Adipocyte (in vitro differentiated cells): ENCODE measurements at regions not wholly inside any gene's neighbourhood (a gene's known extent, or its start where the extent isn't known, plus 50 kb on each side); places are given as distances from the start of the nearest gene placed in this dataset.

ENCODE experiments used
- DNase-seq: peaks from one replicate; pipeline ENCODE4 v3.0.0-alpha.2; 2015; ENCODE audit warnings: low read depth
- H3K27me3 ChIP-seq: replicated peaks from 2 replicates; pipeline ENCODE4 v1.7.0; 2013; ENCODE audit warnings: mild to moderate bottlenecking, low read length, moderate library complexity; ENCODE audit not compliant: control insufficient read depth, insufficient read depth
- H3K36me3 ChIP-seq: 2 replicates; pipeline ENCODE4 v1.7.0; 2013; ENCODE audit warnings: low read length, mild to moderate bottlenecking, moderate library complexity; ENCODE audit not compliant: control insufficient read depth, insufficient read depth, severe bottlenecking
- H3K4me1 ChIP-seq: 2 replicates; pipeline ENCODE4 v1.7.0; 2013; ENCODE audit warnings: mild to moderate bottlenecking, low read length, moderate library complexity; ENCODE audit not compliant: control insufficient read depth, insufficient read depth
- H3K4me3 ChIP-seq: 2 replicates; pipeline ENCODE4 v1.7.0; 2013; ENCODE audit warnings: mild to moderate bottlenecking, low read length, moderate library complexity
- H3K9ac ChIP-seq: 2 replicates; pipeline ENCODE4 v1.7.0; 2013; ENCODE audit warnings: mild to moderate bottlenecking, low read length, moderate library complexity
- H3K9me3 ChIP-seq: 2 replicates; pipeline ENCODE4 v1.7.0; 2013; ENCODE audit warnings: mild to moderate bottlenecking, low read length, moderate library complexity; ENCODE audit not compliant: control insufficient read depth

DNA sequence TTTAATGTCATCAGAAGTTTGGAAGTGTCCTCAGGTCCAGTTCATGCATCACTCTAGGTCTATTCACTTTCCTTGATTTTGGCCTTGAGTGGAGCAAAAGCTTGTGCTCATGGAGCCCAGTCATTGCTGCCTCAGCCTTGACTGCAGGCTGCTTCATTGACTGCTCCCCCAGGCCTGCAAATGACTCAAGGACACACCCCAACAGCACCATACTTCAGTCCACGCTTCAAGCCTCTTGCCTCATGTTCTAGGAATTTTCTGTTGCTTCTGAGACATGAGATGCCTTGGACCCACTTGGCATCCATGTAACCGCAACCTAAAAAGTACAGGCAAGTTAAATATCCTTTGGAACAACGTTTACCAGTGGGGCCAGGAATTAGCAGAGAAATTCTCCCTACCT lies 193.7 kb downstream of the PIK3R1 start:
- peak overlapping the region; percentile 8 for H3K4me3 ChIP-seq
- H3K36me3 ChIP-seq: no peaks in the 10 kb centered on the region
- H3K9me3 ChIP-seq: no peaks in the 10 kb centered on the region
- peak; percentile 63 for DNase-seq
- H3K27me3 ChIP-seq: no peaks in the 10 kb centered on the region
- H3K9ac ChIP-seq: no peak overlapping the region
- peaks cover 29% of the 10 kb centered on the region for H3K4me1 ChIP-seq

DNA sequence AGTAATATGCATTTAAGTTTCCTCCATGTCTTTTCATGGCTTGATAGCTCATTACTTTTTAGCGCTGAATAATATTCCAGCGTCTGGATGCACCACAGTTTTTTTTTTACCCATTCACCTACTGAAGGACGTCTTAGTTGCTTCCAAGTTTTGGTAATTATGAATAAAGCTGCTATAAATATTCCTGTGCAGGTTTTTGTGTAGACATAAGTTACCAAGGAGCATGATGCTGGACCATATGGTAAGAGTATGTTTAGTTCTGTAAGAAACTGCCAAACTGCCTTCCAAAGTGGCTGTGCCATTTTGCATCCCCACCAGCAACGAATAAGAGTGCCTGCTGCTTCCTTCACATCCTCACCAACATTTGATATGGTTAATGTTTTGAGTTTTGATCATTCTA lies 195.6 kb downstream of the PIK3R1 start:
- H3K4me3 ChIP-seq: no peak overlapping the region
- H3K9me3 ChIP-seq: no peaks in the 10 kb centered on the region
- H3K9ac ChIP-seq: no peak overlapping the region
- H3K27me3 ChIP-seq: no peaks in the 10 kb centered on the region
- no peaks in the 10 kb centered on the region for H3K36me3 ChIP-seq
- DNase-seq: no peak
- H3K4me1 ChIP-seq: peaks cover 32% of the 10 kb centered on the region

DNA sequence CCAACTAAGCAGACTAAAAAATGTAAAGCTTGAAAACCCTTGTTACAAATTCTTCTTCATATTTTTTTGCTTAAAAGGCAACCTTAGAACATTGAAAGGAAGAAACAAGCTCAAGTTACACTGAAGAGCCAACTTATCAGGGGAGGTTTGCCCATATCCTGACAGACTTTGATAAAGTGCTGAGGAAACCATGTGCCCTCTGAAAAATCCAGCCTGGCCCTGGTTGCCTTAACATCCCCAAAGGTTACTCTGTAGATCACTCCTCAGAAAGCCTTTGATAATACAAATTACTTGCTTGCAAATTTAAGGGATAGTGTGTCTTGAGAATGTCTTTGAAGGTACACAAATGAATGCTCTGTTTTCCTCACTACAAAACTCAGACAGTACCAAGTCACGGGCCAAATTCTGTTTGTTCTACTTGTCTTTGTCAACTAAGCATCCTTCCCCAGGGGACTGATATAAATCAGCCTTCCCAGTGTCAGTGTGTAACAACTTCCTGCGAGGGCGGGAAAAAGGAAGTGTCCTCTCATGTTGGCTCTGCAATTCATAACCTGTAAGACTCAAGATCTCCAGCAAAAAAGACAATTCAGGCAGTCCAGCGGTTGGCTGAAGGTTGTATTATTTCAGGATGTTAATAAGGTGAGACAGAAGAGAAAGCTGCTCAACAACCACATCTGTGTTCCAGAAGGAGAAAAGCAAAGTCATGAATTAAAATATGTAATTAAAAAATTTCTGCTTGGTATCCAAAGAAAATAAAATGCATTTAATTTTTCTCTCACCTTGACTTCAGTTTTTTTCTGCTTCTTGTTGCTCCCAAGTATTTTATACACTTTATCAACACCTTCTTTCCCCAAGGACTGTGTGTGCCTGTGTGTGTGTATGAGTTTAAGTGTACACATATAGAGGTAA lies 199.9 kb downstream of the PIK3R1 start:
- DNase-seq: no peak
- Histone ChIP-seq H3K9me3 (no peaks in the 10 kb centered on the region), H3K9ac (no peak overlapping the region), H3K27me3 (no peaks in the 10 kb centered on the region), H3K36me3 (no peaks in the 10 kb centered on the region), H3K4me3 (no peak overlapping the region), H3K4me1 (peaks cover 45% of the 10 kb centered on the region)

DNA sequence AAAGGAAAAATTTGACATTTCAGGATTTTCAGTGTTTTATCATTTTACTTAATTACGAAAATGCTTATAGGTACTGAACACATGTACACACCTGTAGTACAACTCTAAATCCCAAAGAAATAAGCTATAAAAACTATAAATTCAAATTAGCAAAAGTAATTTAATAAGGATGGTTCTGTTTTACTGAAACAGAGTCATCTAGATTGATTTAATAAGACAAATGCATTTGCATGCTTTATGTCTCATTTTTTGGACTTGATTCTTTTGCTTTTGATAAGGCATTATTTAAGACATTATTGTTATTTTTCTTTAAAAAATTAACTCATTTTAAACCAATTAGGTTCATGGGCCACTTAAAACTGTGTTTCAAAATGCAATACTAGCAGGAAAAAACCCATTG lies 201.2 kb downstream of the PIK3R1 start:
- Histone ChIP-seq H3K27me3 (no peaks in the 10 kb centered on the region), H3K4me3 (no peak overlapping the region), H3K9ac (no peak overlapping the region), H3K9me3 (no peaks in the 10 kb centered on the region), H3K4me1 (peaks cover 50% of the 10 kb centered on the region), H3K36me3 (no peaks in the 10 kb centered on the region)
- no peak for DNase-seq

DNA sequence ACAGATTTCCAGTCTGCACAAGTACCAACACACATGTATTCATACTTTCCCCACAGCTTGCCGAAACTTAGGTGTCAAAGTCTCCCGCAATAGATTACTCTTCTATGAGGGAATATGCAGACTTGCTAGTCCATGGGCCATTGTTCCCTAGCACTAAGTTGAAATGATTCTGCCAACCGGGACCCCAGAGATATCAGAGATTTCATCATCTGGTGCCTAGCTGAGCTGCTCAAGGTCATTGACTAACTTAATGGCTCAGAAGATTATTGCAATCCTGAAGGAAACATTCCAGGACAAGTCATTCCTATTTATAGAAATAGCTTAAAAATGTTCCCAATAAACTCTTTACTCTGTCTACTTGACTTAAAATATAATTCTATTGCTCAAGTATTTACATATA lies 202.6 kb downstream of the PIK3R1 start:
- Histone ChIP-seq H3K36me3 (no peaks in the 10 kb centered on the region), H3K9ac (peak overlapping the region; percentile 83), H3K27me3 (no peaks in the 10 kb centered on the region), H3K4me1 (peaks cover 50% of the 10 kb centered on the region), H3K9me3 (no peaks in the 10 kb centered on the region), H3K4me3 (no peak overlapping the region)
- DNase-seq: peak; percentile 82

DNA sequence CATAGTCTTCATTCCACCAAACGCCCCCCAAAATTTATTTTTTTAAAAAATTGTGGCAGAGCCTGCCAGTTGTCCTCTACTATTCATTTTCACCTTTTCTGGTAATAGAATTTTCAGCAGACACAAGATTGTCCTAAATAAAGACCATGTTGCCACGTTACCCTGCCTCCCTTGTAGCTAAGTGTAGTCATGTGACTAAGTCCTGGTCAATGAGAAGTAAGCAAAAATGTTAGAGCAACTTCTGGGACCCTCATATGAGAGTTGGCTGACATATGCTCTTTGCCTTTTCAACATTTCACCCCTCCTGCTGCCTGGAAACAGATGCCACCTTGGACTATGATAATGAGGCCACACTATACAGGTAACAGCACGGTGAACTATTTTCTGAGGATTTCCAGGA lies 203.1 kb downstream of the PIK3R1 start:
- H3K4me3 ChIP-seq: peak overlapping the region; percentile 55
- peaks cover 50% of the 10 kb centered on the region for H3K4me1 ChIP-seq
- no peaks in the 10 kb centered on the region for H3K27me3 ChIP-seq
- DNase-seq: no peak
- peak overlapping the region; percentile 83 for H3K9ac ChIP-seq
- no peaks in the 10 kb centered on the region for H3K9me3 ChIP-seq
- no peaks in the 10 kb centered on the region for H3K36me3 ChIP-seq

DNA sequence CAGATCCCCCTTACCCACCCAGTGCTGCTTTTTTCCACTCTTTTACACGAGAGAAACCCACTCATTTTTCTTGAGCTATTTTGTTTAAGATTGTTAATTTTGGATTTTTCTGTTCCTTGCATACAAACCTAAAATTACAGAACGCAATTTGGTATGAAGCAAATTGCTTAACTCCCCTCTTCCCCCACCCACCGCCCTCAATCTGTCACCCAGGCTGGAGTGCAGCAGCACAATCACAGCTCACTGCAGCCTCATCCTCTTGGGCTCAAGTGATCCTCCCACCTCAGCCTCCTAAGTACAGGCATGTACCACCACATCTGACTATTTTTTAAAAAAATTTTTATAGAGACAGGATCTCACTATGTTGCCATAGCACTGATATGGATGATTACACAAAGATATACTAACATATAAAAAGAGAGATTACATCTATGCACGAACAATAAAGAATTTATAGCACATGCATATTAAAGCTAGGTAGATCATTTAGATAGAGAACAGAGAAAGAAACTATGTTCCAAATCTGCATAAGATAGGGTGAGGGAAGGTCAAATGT lies 203.6 kb downstream of the PIK3R1 start:
- Histone ChIP-seq H3K27me3 (no peaks in the 10 kb centered on the region), H3K4me1 (peaks cover 50% of the 10 kb centered on the region), H3K9me3 (no peaks in the 10 kb centered on the region), H3K36me3 (no peaks in the 10 kb centered on the region), H3K9ac (peak overlapping the region; percentile 83), H3K4me3 (peak overlapping the region; percentile 55)
- DNase-seq: no peak

DNA sequence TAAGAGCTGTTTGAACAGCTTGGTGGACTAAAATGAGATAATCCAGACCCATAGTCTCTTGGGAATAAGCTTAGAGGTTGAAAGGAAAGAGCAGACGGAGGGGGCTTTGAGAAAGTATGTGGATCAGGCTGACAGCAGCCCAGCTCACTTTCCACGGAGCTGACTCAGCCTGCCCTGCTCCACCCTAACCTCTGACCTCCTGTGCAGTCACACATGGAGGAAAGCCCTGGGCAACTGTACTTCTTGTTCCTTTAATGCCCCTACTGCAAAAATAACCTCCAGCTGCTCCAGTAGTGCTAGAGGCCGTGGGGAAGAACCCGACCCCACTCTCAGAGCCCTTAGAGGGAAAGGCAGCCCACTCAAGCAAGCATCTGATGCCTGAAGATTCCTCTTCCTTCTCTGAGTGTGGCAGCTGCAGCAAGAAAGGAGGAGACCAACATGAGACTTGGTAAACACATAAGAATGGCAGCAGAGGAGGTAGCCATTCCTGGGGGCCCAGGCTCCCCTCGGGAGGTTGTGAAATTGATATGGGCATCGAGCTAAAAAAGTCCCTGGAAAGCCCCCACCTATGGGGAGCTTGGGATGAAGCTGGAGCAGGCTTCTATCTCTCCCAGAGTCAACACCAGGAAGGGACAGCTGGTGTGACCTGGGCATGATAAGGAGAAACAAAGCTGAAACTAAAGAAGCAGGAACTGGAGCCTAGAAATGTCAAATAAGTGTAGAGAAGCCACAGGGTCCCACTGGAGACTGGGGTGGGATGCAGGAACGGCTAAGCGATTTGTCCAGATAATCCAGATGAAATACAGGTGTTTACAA lies 204.3 kb downstream of the PIK3R1 start:
- no peaks in the 10 kb centered on the region for H3K9me3 ChIP-seq
- DNase-seq: peak; percentile 72
- H3K36me3 ChIP-seq: no peaks in the 10 kb centered on the region
- H3K4me1 ChIP-seq: peaks cover 47% of the 10 kb centered on the region
- H3K9ac ChIP-seq: peak overlapping the region; percentile 83
- H3K27me3 ChIP-seq: no peaks in the 10 kb centered on the region
- no peak overlapping the region for H3K4me3 ChIP-seq

DNA sequence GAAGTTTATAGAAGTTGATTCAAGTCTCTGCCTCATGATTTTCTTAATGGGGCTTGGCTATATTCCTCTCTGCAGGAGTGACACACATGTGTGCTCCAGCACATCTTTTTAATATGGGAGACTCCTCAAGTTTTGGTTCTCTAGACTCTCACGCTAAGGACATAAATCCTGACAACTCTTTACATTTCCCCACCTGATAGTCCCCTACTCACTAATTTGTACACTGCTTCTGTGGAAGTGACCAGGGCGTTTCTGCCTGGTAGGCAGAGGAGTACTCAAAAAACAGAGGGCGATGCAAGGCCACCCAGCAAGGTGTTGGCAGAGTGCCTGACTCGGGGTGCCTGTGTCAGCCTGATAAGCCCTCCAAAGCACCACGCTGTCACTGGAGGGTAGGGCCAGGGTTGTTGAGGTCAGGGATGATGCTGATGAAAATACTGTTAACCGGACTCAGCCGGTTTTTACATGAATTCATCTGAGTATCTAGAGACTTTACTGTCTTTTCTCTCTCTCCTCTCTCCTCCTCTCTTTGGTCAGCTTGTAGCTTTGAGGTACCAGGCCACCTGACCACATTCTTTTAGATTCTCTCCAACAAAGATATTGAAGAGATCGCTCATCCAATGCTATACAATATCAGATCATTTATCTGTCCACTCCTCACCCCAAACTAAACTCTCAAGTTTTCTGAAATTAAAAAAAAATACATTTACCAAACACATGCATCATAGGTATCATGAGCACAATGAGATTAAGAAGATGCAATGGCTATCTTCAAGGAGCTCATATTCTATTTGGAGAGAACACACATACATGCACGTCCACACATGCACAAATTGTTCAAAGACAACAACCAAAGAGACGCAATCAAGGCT lies 205.2 kb downstream of the PIK3R1 start:
- no peaks in the 10 kb centered on the region for H3K36me3 ChIP-seq
- H3K4me1 ChIP-seq: peaks cover 43% of the 10 kb centered on the region
- H3K9me3 ChIP-seq: no peaks in the 10 kb centered on the region
- peak overlapping the region; percentile 83 for H3K9ac ChIP-seq
- DNase-seq: no peak
- H3K27me3 ChIP-seq: no peaks in the 10 kb centered on the region
- H3K4me3 ChIP-seq: no peak overlapping the region

DNA sequence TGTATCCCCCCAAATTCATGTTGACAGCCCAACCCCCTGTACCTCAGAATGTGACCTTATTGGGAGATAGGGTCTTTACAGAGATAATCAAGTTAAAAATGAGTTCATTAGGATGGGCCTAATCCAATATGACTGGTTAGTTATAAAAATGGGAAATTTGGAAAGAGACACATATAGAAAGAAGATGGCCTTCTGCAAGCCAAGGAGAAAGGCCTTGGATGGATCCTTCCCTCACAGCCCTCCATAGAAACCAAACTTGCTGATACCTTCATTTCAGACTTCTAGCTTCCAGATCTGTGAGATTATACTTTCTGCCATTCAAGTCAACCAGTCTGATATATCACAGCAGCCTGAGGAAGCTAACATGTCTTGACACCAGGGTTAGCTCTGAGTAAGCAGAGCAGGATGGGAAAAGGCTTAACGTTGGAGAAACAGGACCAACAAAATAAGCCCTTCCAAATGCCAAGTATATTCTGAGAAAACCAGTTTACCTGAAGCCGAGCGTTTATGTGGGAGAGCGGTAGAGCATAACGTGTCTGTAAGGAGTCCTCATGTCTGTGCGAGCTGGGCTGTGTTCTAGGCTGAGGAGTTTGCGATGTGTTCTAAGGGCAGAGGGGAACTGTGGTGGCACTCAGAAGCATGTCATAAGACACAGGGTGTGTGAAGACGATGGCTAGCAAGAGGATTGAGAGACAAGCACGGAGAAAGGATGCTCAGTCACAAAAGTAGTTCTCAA lies 206.1 kb downstream of the PIK3R1 start:
- Histone ChIP-seq H3K9me3 (no peaks in the 10 kb centered on the region), H3K4me1 (peaks cover 43% of the 10 kb centered on the region), H3K27me3 (no peaks in the 10 kb centered on the region), H3K36me3 (no peaks in the 10 kb centered on the region), H3K4me3 (no peak overlapping the region), H3K9ac (no peak overlapping the region)
- DNase-seq: no peak
